K562 (cell line): ENCODE measurements at regions not wholly inside any gene's neighbourhood (a gene's known extent, or its start where the extent isn't known, plus 50 kb on each side); places are given as distances from the start of the nearest gene placed in this dataset.
"Not testable (repeated sequence)": the region's sequence is repeated elsewhere in the genome, so short reads cannot be mapped to it uniquely, and the experiment has no call there.

ENCODE experiments used
- ATAC-seq: fragments of 200-7000 bp; cut with Tn5 transposase; 3 replicates; pipeline ENCODE4 v1.9.1; 2020; ENCODE audit warnings: moderate library complexity
- BruUV-seq: library from RNA; stranded (reverse); fragments of 400-500 nt; replicated peaks from 2 replicates; lab custom pipeline; 2021; lab: Mats Ljungman, UMichigan
- CTCF ChIA-PET: fragments of 300-600 bp; formaldehyde crosslinking; extraction: SDS; loops from one replicate; lab custom pipeline; 2021; ENCODE audit warnings: low intra/inter-chr PET ratio; lab: Yijun Ruan, JAX
- POLR2A ChIA-PET: fragments of 300-600, 350-650 bp; sonication (Branson Sonifier 250); formaldehyde crosslinking; extraction: SDS; loops from one replicate; lab custom pipeline; 2021; ENCODE audit warnings: antibody characterized with exemption, inconsistent platforms; lab: Yijun Ruan, JAX
- DNase-seq, 4 experiments: peaks; one replicate each; pipeline versions ENCODE4 v3.0.0 to v3.0.0-alpha.2; 2011 to 2018; ENCODE audit warnings: low spot score in 3 of 4, mixed read lengths in 3 of 4; ENCODE audit errors: extremely low read depth in 1 of 4
- FAIRE-seq: peaks from 2 replicates; lab custom pipeline; 2011; peaks lifted over from hg19 to GRCh38; lab: Jason Lieb, UNC
- H2AFZ ChIP-seq: 2 replicates; pipeline ENCODE4 v1.6.0; 2011; ENCODE audit warnings: low read depth, low read length, control low read depth, inconsistent platforms
- H3K27ac ChIP-seq: fragments of 200-600 bp; 3 replicates; pipeline ENCODE4 v1.8.0; 2011; ENCODE audit warnings: low read depth, mild to moderate bottlenecking, control low read depth, inconsistent platforms, low read length, moderate library complexity, mixed read lengths; ENCODE audit errors: extremely low read depth
- H3K27me3 ChIP-seq, 2 experiments: fragments of 300-600 bp in 1 of 2; 2 replicates in 1 of 2; 3 replicates in 1 of 2; pipeline versions ENCODE4 v1.6.0 to v1.8.0; 2011; ENCODE audit warnings: inconsistent platforms in 2 of 2, low read length in 2 of 2, mild to moderate bottlenecking in 1 of 2, mixed read lengths in 1 of 2, moderate library complexity in 1 of 2; ENCODE audit not compliant: control insufficient read depth in 2 of 2, insufficient read depth in 2 of 2
- H3K36me3 ChIP-seq: fragments of 300-600 bp; 3 replicates; pipeline ENCODE4 v1.8.0; 2011; ENCODE audit warnings: mild to moderate bottlenecking, low read length, inconsistent platforms; ENCODE audit not compliant: control insufficient read depth, insufficient read depth
- H3K4me1 ChIP-seq, 2 experiments: fragments of 200-600 bp in 1 of 2; replicated peaks in 1 of 2; 2 replicates in 1 of 2; 3 replicates in 1 of 2; pipeline versions ENCODE4 v1.5.1 to v1.8.0; 2011; ENCODE audit warnings: inconsistent platforms in 2 of 2, low read length in 2 of 2, mild to moderate bottlenecking in 1 of 2, mixed read lengths in 1 of 2, moderate library complexity in 1 of 2; ENCODE audit not compliant: control insufficient read depth in 2 of 2, insufficient read depth in 2 of 2
- H3K4me2 ChIP-seq: 2 replicates; pipeline ENCODE4 v1.6.1; 2011; ENCODE audit warnings: low read length, control low read depth, inconsistent platforms, mixed read lengths; ENCODE audit not compliant: insufficient read depth
- H3K4me3 ChIP-seq: fragments of 200-600 bp; sonication (generic), shearing (Covaris generic); 2 replicates; pipeline ENCODE4 v1.5.1; 2016; ENCODE audit warnings: control low read depth, inconsistent platforms
- H3K79me2 ChIP-seq: fragments of 200-600 bp; 3 replicates; pipeline ENCODE4 v1.8.0; 2011; ENCODE audit warnings: low read length, inconsistent platforms; ENCODE audit not compliant: control insufficient read depth, insufficient read depth
- H3K9ac ChIP-seq, 2 experiments: 2 replicates each; pipeline versions ENCODE4 v1.6.0 to v1.6.1; 2011; ENCODE audit warnings: low read depth in 2 of 2, low read length in 2 of 2, control low read depth in 1 of 2, inconsistent platforms in 1 of 2, mild to moderate bottlenecking in 1 of 2, mixed read lengths in 1 of 2; ENCODE audit not compliant: insufficient read depth in 1 of 2
- H3K9me1 ChIP-seq: one replicate; pipeline ENCODE4 v1.6.0; 2011; ENCODE audit warnings: inconsistent platforms, mild to moderate bottlenecking, low read length, moderate library complexity; ENCODE audit not compliant: control insufficient read depth, insufficient read depth
- H3K9me3 ChIP-seq: replicated peaks from 2 replicates; pipeline ENCODE4 v1.5.1; 2011; ENCODE audit warnings: low read depth, low read length, inconsistent platforms; ENCODE audit not compliant: control insufficient read depth, insufficient read depth
- H4K20me1 ChIP-seq: replicated peaks from 2 replicates; pipeline ENCODE4 v1.6.1; 2011; ENCODE audit warnings: low read length, inconsistent platforms, mixed read lengths; ENCODE audit not compliant: control insufficient read depth, insufficient read depth
- WGBS: fragments of 100-300 bp; shearing (Covaris generic); methylation state at CpG from one replicate; pipeline ENCODE4 v1.1.6; 2016; ENCODE audit warnings: low coverage, mixed read lengths; ENCODE audit not compliant: insufficient coverage; ENCODE audit errors: missing lambda C conversion rate; 5-methylcytosine and 5-hydroxymethylcytosine counted together
- in situ Hi-C: fragments of 300-500 bp; cut with MboI; formaldehyde crosslinking; loops from 4 replicates; pipeline ENCODE4 v1.15.0; 2018; ENCODE audit warnings: inconsistent platforms, mixed read lengths
- intact Hi-C: fragments of 100-400 bp; cut with micrococcal nuclease; formaldehyde crosslinking; loops from 2 replicates; pipeline ENCODE4 v1.14.2; 2022

DNA sequence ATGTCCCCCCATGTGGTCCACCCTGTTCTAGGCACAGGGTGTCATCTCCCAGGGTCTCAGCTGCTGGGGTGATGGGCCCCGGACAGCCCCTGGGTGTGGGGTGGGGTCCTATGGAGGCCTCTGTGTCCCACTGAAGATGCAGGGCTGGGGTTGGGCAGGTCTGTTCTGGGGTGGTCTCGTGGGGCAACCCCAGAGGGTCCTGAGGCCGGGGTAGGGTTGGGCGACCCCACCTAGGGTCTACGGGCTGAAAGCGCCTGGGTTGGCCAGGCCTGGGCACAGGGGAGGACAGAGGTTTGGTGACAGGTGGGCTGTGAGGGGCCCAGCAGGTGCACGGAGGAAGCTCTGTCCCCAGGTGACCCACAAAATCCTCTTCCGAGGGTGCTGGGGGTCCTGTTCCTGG lies 159.2 kb downstream of the TMEM121 start:
- H3K9me3 ChIP-seq, ATAC-seq, H3K9me1 ChIP-seq, CTCF ChIA-PET, H3K79me2 ChIP-seq, in situ Hi-C loops, BruUV-seq, H3K27me3 ChIP-seq, H3K4me1 ChIP-seq, FAIRE-seq, H3K27ac ChIP-seq, intact Hi-C loops, H3K9ac ChIP-seq, POLR2A ChIA-PET, H3K4me2 ChIP-seq, H4K20me1 ChIP-seq, H3K4me3 ChIP-seq, DNase-seq, H2AFZ ChIP-seq, H3K36me3 ChIP-seq: not testable (repeated sequence)
- no CpG with 5 or more reads among the region's 8 CpGs for WGBS

GRCh38 chr14:105686050-105686449 lies 159.7 kb downstream of the TMEM121 start:
- H3K27me3 ChIP-seq, H3K9ac ChIP-seq, BruUV-seq, H3K4me1 ChIP-seq, FAIRE-seq, intact Hi-C loops, H3K36me3 ChIP-seq, H3K9me3 ChIP-seq, H3K9me1 ChIP-seq, in situ Hi-C loops, H3K27ac ChIP-seq, DNase-seq, H3K4me2 ChIP-seq, H2AFZ ChIP-seq, CTCF ChIA-PET, POLR2A ChIA-PET, H4K20me1 ChIP-seq, H3K4me3 ChIP-seq, ATAC-seq, H3K79me2 ChIP-seq: not testable (repeated sequence)
- no CpG with 5 or more reads among the region's 7 CpGs for WGBS

DNA sequence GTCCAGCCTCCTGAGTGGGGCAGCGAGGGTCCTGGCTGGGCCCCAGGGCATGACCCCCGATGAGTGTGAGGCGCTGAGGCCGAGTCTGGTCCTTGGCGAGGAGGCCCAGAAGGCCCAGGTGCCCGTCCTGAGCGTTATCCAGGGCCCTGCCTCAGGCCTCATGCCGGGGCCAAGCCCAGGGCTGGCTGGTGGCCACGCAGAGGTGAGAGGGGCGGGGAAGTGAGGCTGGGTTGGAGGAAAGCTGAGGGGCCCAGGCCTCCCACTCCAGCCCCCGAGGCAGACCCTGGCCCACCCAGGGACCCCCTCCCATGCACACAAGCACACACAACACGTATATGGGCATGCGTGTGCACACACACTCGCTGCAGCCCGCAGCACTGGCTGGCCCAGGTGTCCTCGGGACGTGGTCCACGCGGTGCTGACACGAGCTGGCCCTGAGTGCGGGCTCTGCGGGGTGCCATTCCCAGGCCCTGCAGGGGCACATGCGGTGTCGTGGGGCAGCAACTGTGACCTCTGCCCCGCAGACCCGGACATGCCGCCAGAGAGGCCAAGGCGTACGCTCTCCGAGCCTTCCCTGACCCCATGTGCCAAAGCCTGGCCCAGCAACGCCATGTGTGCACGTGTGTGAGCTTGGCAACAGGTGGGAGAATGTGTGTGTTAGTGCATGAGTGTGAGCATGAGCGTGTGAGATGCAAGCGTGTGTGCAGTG lies 160.2 kb downstream of the TMEM121 start:
- DNase-seq, H3K4me2 ChIP-seq, H3K27ac ChIP-seq, H3K9me3 ChIP-seq, in situ Hi-C loops, H3K9me1 ChIP-seq, POLR2A ChIA-PET, H3K79me2 ChIP-seq, BruUV-seq, FAIRE-seq, intact Hi-C loops, H3K36me3 ChIP-seq, H2AFZ ChIP-seq, H3K4me1 ChIP-seq, H3K9ac ChIP-seq, CTCF ChIA-PET, ATAC-seq, H3K27me3 ChIP-seq, H3K4me3 ChIP-seq, H4K20me1 ChIP-seq: not testable (repeated sequence)
- WGBS, result 6% methylated on average over 5 of the region's 34 CpGs
